GM23338 (cell line): ENCODE measurements at regions not wholly inside any gene's neighbourhood (a gene's known extent, or its start where the extent isn't known, plus 50 kb on each side); places are given as distances from the start of the nearest gene placed in this dataset.

Experiments used
- ATAC-seq: fragments of 200-7000 bp; cut with Tn5 transposase; 3 replicates; pipeline ENCODE4 v1.9.1; 2020
- DNase-seq: peaks from one replicate; pipeline ENCODE4 v3.0.0-alpha.2; 2015; ENCODE audit warnings: low spot score
- H2AFZ ChIP-seq: fragments of 200-600 bp; sonication (generic); 2 replicates; pipeline ENCODE4 v1.8.0; 2016; ENCODE audit warnings: antibody characterized with exemption, mild to moderate bottlenecking, moderate library complexity
- H3F3A ChIP-seq: fragments of 200-600 bp; sonication (generic); replicated peaks from 2 replicates; pipeline ENCODE4 v1.8.0; 2017; ENCODE audit warnings: antibody characterized with exemption, mixed run types, low read depth
- H3K27ac ChIP-seq: fragments of 200-600 bp; sonication (generic); 2 replicates; pipeline ENCODE4 v1.6.1; 2016; ENCODE audit warnings: low read depth
- H3K27me3 ChIP-seq: fragments of 200-600 bp; sonication (generic); 2 replicates; pipeline ENCODE4 v1.8.0; 2016; ENCODE audit warnings: mild to moderate bottlenecking, mixed run types, moderate library complexity; ENCODE audit not compliant: insufficient read depth
- H3K36me3 ChIP-seq: fragments of 200-600 bp; sonication (generic); 2 replicates; pipeline ENCODE4 v1.8.0; 2016; ENCODE audit warnings: mild to moderate bottlenecking; ENCODE audit not compliant: insufficient read depth
- H3K4me1 ChIP-seq: fragments of 200-600 bp; sonication (generic); 2 replicates; pipeline ENCODE4 v1.8.0; 2016; ENCODE audit warnings: mild to moderate bottlenecking, moderate library complexity; ENCODE audit not compliant: insufficient read depth
- H3K4me2 ChIP-seq: fragments of 200-600 bp; sonication (generic); 2 replicates; pipeline ENCODE4 v1.7.1; 2017; ENCODE audit warnings: mixed run types
- H3K4me3 ChIP-seq: fragments of 200-600 bp; sonication (generic); 2 replicates; pipeline ENCODE4 v1.6.1; 2016; ENCODE audit warnings: mixed run types
- H3K79me2 ChIP-seq: fragments of 200-600 bp; sonication (generic); replicated peaks from 2 replicates; pipeline ENCODE4 v1.8.0; 2017; ENCODE audit warnings: mild to moderate bottlenecking; ENCODE audit not compliant: insufficient read depth
- H3K9me2 ChIP-seq: fragments of 200-600 bp; sonication (generic); 2 replicates; pipeline ENCODE4 v1.8.0; 2017; ENCODE audit not compliant: insufficient read depth
- H4K20me1 ChIP-seq: fragments of 200-600 bp; sonication (generic); replicated peaks from 2 replicates; pipeline ENCODE4 v1.8.0; 2017; ENCODE audit warnings: mild to moderate bottlenecking; ENCODE audit not compliant: insufficient read depth
- H3K27ac Mint-ChIP-seq: 2 replicates; pipeline ENCODE4 v1.8.0; 2020; ENCODE audit warnings: inconsistent platforms, mild to moderate bottlenecking, moderate library complexity, mixed read lengths
- H3K27me3 Mint-ChIP-seq: 3 replicates; pipeline ENCODE4 v1.8.0; 2022; ENCODE audit warnings: low read depth, mild to moderate bottlenecking, moderate library complexity, mixed read lengths, inconsistent platforms; ENCODE audit not compliant: insufficient read depth, poor library complexity
- H3K36me3 Mint-ChIP-seq: 3 replicates; pipeline ENCODE4 v1.8.0; 2021; ENCODE audit warnings: low read depth, mild to moderate bottlenecking, inconsistent platforms, moderate library complexity, mixed read lengths
- H3K4me1 Mint-ChIP-seq: 3 replicates; pipeline ENCODE4 v1.8.0; 2020; ENCODE audit warnings: mild to moderate bottlenecking, inconsistent platforms, mixed read lengths
- H3K4me3 Mint-ChIP-seq: 3 replicates; pipeline ENCODE4 v1.8.0; 2021; ENCODE audit warnings: moderate library complexity, mild to moderate bottlenecking, inconsistent platforms, mixed read lengths
- H3K9me3 Mint-ChIP-seq: 3 replicates; pipeline ENCODE4 v1.8.0; 2020; ENCODE audit warnings: moderate library complexity, mild to moderate bottlenecking, inconsistent platforms, mixed read lengths
- CREB1 ChIP-seq: fragments of 250-450 bp; sonication (Bioruptor Pico); IDR thresholded peaks from 2 replicates; pipeline ENCODE4 v1.5.0; 2020; ENCODE audit warnings: low read depth, mild to moderate bottlenecking, moderate library complexity
- EZH2 ChIP-seq: fragments of 200-600 bp; sonication (generic); IDR thresholded peaks from one replicate; pipeline ENCODE4 v1.8.0; 2017; ENCODE audit warnings: antibody characterized with exemption, mild to moderate bottlenecking, low read depth; ENCODE audit not compliant: unreplicated experiment
- EZH2phosphoT487 ChIP-seq: fragments of 200-600 bp; sonication (generic); IDR thresholded peaks from one replicate; pipeline ENCODE4 v1.8.1; 2018; ENCODE audit warnings: antibody characterized with exemption; ENCODE audit not compliant: unreplicated experiment
- JUNB ChIP-seq: IDR thresholded peaks from one replicate; pipeline ENCODE4 v1.6.1; 2016; ENCODE audit warnings: antibody characterized with exemption; ENCODE audit not compliant: unreplicated experiment
- NANOG ChIP-seq: IDR thresholded peaks from 2 replicates; pipeline ENCODE4 v1.6.1; 2016; ENCODE audit warnings: antibody characterized with exemption, borderline replicate concordance
- POLR2AphosphoS5 ChIP-seq: IDR thresholded peaks from 2 replicates; pipeline ENCODE4 v1.6.1; 2016; ENCODE audit warnings: antibody characterized with exemption, low read depth
- REST ChIP-seq: IDR thresholded peaks from one replicate; pipeline ENCODE4 v1.6.1; 2018; ENCODE audit warnings: antibody characterized with exemption; ENCODE audit not compliant: unreplicated experiment
- STAT1 ChIP-seq: IDR thresholded peaks from one replicate; pipeline ENCODE4 v1.6.1; 2016; ENCODE audit warnings: antibody characterized with exemption; ENCODE audit not compliant: unreplicated experiment
- ZNF114 ChIP-seq: fragments of 250-450 bp; sonication (Bioruptor Pico); IDR thresholded peaks from 2 replicates; pipeline ENCODE4 v1.5.0; 2020; ENCODE audit warnings: mild to moderate bottlenecking, moderate library complexity
- ZNF331 ChIP-seq: fragments of 250-450 bp; sonication (Bioruptor Pico); IDR thresholded peaks from 2 replicates; pipeline ENCODE4 v1.5.0; 2020; ENCODE audit warnings: low read depth, mild to moderate bottlenecking, moderate library complexity
- TF ChIP-seq, protein P1 (sequence below): fragments of 250-450 bp; sonication (Bioruptor Pico); IDR thresholded peaks from 2 replicates; pipeline ENCODE4 v1.5.0; 2020; ENCODE audit warnings: mild to moderate bottlenecking, moderate library complexity
- TF ChIP-seq, protein P2 (sequence below), 2 experiments: fragments of 200-600 bp in 1 of 2; sonication (generic) in 1 of 2; conservative IDR thresholded peaks; 2 replicates each; pipeline versions ENCODE4 v1.5.1 to v1.6.1; 2016 to 2017; ENCODE audit warnings: antibody characterized with exemption in 2 of 2, low read depth in 2 of 2, mild to moderate bottlenecking in 2 of 2, moderate library complexity in 1 of 2
- TF ChIP-seq, protein P3 (sequence below): IDR thresholded peaks from 2 replicates; pipeline ENCODE4 v1.6.1; 2016; ENCODE audit warnings: antibody characterized with exemption

GRCh38 chr1:53390261-53390660, 62.4 kb upstream of the LRP8 start:
- Histone ChIP-seq H3K79me2 (no peaks in the 10 kb centered on the region), H3F3A (0 out of 2 replicates have a peak, but pooled peaks cover 6% of the 10 kb centered on the region), H3K4me3 (no peak overlapping the region), H3K27ac (no peak overlapping the region), H4K20me1 (no peaks in the 10 kb centered on the region), H3K9me2 (no peaks in the 10 kb centered on the region), H3K36me3 (no peaks in the 10 kb centered on the region), H2AFZ (no peak overlapping the region), H3K27me3 (0 out of 2 replicates have a peak, but pooled peaks cover 2% of the 10 kb centered on the region), H3K4me1 (peaks cover 11% of the 10 kb centered on the region; the same call in 1 of the 2 replicates), H3K4me2 (no peak overlapping the region)
- no peak for DNase-seq
- no peaks in the 10 kb centered on the region; the same call in 2 of the 3 replicates for H3K9me3 Mint-ChIP-seq
- no peak for ATAC-seq
- TF ChIP-seq, protein P1, sequence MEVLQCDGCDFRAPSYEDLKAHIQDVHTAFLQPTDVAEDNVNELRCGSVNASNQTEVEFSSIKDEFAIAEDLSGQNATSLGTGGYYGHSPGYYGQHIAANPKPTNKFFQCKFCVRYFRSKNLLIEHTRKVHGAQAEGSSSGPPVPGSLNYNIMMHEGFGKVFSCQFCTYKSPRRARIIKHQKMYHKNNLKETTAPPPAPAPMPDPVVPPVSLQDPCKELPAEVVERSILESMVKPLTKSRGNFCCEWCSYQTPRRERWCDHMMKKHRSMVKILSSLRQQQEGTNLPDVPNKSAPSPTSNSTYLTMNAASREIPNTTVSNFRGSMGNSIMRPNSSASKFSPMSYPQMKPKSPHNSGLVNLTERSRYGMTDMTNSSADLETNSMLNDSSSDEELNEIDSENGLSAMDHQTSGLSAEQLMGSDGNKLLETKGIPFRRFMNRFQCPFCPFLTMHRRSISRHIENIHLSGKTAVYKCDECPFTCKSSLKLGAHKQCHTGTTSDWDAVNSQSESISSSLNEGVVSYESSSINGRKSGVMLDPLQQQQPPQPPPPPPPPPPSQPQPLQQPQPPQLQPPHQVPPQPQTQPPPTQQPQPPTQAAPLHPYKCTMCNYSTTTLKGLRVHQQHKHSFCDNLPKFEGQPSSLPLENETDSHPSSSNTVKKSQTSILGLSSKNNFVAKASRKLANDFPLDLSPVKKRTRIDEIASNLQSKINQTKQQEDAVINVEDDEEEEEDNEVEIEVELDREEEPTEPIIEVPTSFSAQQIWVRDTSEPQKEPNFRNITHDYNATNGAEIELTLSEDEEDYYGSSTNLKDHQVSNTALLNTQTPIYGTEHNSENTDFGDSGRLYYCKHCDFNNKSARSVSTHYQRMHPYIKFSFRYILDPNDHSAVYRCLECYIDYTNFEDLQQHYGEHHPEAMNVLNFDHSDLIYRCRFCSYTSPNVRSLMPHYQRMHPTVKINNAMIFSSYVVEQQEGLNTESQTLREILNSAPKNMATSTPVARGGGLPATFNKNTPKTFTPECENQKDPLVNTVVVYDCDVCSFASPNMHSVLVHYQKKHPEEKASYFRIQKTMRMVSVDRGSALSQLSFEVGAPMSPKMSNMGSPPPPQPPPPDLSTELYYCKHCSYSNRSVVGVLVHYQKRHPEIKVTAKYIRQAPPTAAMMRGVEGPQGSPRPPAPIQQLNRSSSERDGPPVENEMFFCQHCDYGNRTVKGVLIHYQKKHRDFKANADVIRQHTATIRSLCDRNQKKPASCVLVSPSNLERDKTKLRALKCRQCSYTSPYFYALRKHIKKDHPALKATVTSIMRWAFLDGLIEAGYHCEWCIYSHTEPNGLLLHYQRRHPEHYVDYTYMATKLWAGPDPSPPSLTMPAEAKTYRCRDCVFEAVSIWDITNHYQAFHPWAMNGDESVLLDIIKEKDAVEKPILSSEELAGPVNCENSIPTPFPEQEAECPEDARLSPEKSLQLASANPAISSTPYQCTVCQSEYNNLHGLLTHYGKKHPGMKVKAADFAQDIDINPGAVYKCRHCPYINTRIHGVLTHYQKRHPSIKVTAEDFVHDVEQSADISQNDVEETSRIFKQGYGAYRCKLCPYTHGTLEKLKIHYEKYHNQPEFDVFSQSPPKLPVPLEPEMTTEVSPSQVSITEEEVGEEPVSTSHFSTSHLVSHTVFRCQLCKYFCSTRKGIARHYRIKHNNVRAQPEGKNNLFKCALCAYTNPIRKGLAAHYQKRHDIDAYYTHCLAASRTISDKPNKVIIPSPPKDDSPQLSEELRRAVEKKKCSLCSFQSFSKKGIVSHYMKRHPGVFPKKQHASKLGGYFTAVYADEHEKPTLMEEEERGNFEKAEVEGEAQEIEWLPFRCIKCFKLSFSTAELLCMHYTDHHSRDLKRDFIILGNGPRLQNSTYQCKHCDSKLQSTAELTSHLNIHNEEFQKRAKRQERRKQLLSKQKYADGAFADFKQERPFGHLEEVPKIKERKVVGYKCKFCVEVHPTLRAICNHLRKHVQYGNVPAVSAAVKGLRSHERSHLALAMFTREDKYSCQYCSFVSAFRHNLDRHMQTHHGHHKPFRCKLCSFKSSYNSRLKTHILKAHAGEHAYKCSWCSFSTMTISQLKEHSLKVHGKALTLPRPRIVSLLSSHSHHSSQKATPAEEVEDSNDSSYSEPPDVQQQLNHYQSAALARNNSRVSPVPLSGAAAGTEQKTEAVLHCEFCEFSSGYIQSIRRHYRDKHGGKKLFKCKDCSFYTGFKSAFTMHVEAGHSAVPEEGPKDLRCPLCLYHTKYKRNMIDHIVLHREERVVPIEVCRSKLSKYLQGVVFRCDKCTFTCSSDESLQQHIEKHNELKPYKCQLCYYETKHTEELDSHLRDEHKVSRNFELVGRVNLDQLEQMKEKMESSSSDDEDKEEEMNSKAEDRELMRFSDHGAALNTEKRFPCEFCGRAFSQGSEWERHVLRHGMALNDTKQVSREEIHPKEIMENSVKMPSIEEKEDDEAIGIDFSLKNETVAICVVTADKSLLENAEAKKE (CRISPR knock-in tag): no peak
- TF ChIP-seq REST (no peak), JUNB (no peak), CREB1 (CRISPR knock-in tag) (no peak), POLR2AphosphoS5 (no peak), STAT1 (no peak), ZNF331 (CRISPR knock-in tag) (no peak), ZNF114 (CRISPR knock-in tag) (no peak), EZH2 (no peak), EZH2phosphoT487 (no peak), NANOG (no peak)
- TF ChIP-seq, protein P2, sequence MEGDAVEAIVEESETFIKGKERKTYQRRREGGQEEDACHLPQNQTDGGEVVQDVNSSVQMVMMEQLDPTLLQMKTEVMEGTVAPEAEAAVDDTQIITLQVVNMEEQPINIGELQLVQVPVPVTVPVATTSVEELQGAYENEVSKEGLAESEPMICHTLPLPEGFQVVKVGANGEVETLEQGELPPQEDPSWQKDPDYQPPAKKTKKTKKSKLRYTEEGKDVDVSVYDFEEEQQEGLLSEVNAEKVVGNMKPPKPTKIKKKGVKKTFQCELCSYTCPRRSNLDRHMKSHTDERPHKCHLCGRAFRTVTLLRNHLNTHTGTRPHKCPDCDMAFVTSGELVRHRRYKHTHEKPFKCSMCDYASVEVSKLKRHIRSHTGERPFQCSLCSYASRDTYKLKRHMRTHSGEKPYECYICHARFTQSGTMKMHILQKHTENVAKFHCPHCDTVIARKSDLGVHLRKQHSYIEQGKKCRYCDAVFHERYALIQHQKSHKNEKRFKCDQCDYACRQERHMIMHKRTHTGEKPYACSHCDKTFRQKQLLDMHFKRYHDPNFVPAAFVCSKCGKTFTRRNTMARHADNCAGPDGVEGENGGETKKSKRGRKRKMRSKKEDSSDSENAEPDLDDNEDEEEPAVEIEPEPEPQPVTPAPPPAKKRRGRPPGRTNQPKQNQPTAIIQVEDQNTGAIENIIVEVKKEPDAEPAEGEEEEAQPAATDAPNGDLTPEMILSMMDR (conservative IDR thresholded peaks at IDR 0.05; ENCODE audit: low read depth in 2 of 2): no peak
- TF ChIP-seq, protein P3, sequence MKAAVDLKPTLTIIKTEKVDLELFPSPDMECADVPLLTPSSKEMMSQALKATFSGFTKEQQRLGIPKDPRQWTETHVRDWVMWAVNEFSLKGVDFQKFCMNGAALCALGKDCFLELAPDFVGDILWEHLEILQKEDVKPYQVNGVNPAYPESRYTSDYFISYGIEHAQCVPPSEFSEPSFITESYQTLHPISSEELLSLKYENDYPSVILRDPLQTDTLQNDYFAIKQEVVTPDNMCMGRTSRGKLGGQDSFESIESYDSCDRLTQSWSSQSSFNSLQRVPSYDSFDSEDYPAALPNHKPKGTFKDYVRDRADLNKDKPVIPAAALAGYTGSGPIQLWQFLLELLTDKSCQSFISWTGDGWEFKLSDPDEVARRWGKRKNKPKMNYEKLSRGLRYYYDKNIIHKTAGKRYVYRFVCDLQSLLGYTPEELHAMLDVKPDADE: no peak
- H3K4me3 Mint-ChIP-seq: no peak overlapping the region
- peaks cover 18% of the 10 kb centered on the region for H3K27me3 Mint-ChIP-seq
- peaks cover 5% of the 10 kb centered on the region; the same call in 1 of the 3 replicates for H3K36me3 Mint-ChIP-seq
- peaks cover 33% of the 10 kb centered on the region for H3K4me1 Mint-ChIP-seq
- no peak overlapping the region for H3K27ac Mint-ChIP-seq
